LNCaP clone FGC (cell line): ENCODE measurements at regions not wholly inside any gene's neighbourhood (a gene's known extent, or its start where the extent isn't known, plus 50 kb on each side); places are given as distances from the start of the nearest gene placed in this dataset.

ENCODE experiments used
- DNase-seq: peaks from one replicate; pipeline ENCODE4 v3.0.0-alpha.2; 2011; ENCODE audit warnings: low read depth
- H3K4me3 ChIP-seq: 2 replicates; pipeline ENCODE4 v1.5.1; 2011; ENCODE audit warnings: mild to moderate bottlenecking, low read depth, low read length, control low read depth
- CTCF ChIP-seq: IDR thresholded peaks from 2 replicates; pipeline ENCODE4 v1.5.1; 2012; ENCODE audit warnings: mild to moderate bottlenecking; ENCODE audit not compliant: control insufficient read depth, insufficient read depth; ENCODE audit errors: extremely low read depth

GRCh38 chr4:79107014-79107413 lies 167.8 kb upstream of the PAQR3 start:
- no peak overlapping the region for H3K4me3 ChIP-seq
- no peak for TF ChIP-seq CTCF
- no peak for DNase-seq

GRCh38 chr4:79088946-79089691 lies 149.9 kb upstream of the PAQR3 start:
- no peak for DNase-seq
- H3K4me3 ChIP-seq: no peak overlapping the region
- no peak for TF ChIP-seq CTCF

GRCh38 chr4:79087071-79087470 lies 147.8 kb upstream of the PAQR3 start:
- no peak for TF ChIP-seq CTCF
- no peak for DNase-seq

GRCh38 chr4:79083406-79084010 lies 144.3 kb upstream of the PAQR3 start:
- DNase-seq: no peak
- no peak for TF ChIP-seq CTCF

More at GRCh38 chr4:79087071-79087470, 147.8 kb upstream of the PAQR3 start:
- no peak overlapping the region for H3K4me3 ChIP-seq

GRCh38 chr4:79082997-79083396 lies 143.8 kb upstream of the PAQR3 start:
- no peak for DNase-seq
- no peak overlapping the region for H3K4me3 ChIP-seq
- TF ChIP-seq CTCF: no peak

More at GRCh38 chr4:79083406-79084010, 144.3 kb upstream of the PAQR3 start:
- H3K4me3 ChIP-seq: no peak overlapping the region

GRCh38 chr4:79081973-79082372 lies 142.7 kb upstream of the PAQR3 start:
- no peak for TF ChIP-seq CTCF
- no peak for DNase-seq
- no peak overlapping the region for H3K4me3 ChIP-seq
